NCI-H2107 treated with DMSO at 0.1 percent for 48 hours (cell line): ENCODE measurements at regions not wholly inside any gene's neighbourhood (a gene's known extent, or its start where the extent isn't known, plus 50 kb on each side); places are given as distances from the start of the nearest gene placed in this dataset.
"Not testable (repeated sequence)": the region's sequence is repeated elsewhere in the genome, so short reads cannot be mapped to it uniquely, and the experiment has no call there.

Experiments
- DNase-seq: peaks from one replicate; lab custom pipeline; 2025; ENCODE audit not compliant: unreplicated experiment; lab: John Stamatoyannopoulos, UW

DNA sequence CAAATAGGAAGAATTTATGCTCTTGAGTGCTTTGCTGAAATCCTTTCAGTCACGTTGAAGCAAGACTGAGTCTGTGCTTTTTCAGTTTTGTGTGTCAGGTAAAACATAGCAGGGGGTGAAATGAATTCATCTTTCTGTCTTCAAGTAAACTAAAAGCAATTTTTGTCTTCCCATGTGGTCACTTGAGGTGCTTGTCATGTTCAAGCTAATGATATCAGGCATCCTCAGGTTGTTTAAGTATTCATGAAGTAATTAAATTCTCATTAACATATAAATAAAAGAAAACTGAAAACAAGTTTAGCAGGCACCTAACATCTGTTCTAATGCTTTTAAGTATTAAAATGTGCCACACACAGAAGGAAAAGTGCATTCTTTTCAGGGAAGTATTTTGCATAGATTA, 2701.3 kb downstream of the PCDH9 start:
- no peak for DNase-seq

DNA sequence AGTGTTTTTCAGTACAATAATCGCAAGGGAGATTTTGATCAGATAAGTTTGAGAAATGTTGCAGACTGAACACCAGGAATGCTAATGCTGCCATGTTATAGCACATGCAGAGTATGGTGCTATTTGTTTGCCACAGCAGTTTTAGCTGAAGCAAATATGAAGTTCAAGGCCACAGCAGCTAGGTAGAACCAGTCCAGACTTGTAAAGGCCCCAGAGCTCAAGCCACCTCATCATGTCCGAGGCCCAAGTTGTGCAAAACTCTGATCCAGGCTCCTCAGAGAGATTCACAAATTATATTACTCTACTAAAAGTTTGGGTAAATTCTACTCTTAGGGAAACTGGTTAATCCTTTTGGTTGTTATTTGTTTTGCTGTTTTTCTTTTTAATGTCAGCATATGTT, 2702.6 kb downstream of the PCDH9 start:
- no peak for DNase-seq

DNA sequence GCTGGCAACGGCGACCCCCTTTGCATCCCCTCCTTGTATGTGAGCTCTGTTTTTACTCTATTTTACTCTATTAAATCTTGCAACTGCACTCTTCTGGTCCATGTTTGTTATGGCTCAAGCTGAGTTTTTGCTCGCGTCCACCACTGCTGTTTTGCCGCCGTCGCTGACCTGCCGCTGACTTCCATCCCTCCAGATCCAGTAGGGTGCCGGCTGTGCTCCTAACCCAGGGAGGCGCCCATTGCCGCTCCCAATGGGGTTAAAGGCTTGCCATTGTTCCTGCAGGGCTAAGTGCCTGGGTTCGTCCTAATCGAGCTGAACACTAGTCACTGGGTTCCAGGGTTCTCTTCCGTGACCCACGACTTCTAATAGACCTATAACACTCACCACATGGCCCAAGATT, 2704.4 kb downstream of the PCDH9 start:
- DNase-seq: no peak

- DNase-seq: no peak
Measured at GRCh38 chr13:64510747-64511146, 2719.4 kb downstream of the PCDH9 start.

GRCh38 chr13:64506246-64506645, 2723.9 kb downstream of the PCDH9 start:
- no peak for DNase-seq

GRCh38 chr13:64505336-64505910, 2724.7 kb downstream of the PCDH9 start:
- no peak for DNase-seq

DNA sequence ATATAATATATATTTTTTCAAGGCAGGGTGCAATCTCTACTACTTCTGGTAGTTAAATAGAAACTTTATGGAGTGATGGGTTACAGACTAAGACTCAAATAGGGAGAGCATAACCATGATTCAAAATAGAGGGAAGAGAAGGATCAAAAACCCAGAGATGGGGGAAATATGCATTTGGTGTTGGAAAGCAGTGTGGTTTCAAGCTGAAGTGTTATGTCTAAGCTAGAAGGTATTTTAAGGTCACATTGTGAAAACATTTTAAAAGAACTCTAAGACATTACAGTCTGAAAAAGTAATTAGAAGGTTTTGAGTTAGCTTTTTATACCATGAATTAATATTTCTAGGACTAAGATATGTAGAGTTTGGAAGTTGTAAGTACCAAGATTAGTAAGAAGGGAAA, 2741.4 kb downstream of the PCDH9 start:
- DNase-seq: no peak

- no peak for DNase-seq
Measured at GRCh38 chr13:64482373-64482772, 2747.8 kb downstream of the PCDH9 start.

GRCh38 chr13:64480672-64481071, 2749.5 kb downstream of the PCDH9 start:
- no peak for DNase-seq

DNA sequence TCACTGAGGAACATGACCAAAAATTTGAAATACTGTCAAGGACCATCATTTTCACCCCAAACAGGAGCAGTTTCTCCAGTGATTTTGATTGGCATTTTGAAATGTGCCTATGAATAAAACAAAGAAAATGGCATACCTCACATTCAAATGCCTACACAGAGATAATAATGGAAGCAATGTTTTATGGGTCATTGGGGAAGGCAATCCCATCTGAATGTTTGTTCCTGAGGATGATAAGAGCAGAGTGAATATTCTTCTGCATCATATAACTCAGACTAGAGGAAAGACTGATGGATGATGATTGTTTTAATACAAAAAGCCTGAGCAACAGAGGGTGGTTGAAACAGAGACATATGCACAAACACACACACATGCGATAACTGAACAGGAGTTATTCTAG, 2749.9 kb downstream of the PCDH9 start:
- no peak for DNase-seq

DNA sequence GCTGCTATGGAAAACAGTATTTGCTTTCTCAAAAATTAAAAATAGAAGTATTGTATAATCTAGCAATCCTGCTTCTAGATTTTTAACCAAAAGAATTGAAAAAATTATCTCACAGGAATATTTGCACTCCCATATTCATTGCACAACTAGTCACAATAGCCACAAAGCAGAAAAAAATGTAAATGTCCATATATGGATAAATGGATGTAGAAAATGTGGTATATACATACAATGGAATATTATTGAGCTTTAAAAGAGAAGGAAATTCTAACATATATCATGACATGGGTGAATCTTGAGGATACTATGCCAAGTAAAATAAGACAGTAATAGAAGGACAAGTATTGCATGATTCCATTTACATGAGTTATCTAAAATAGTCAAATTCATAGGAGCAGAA, 2753.0 kb downstream of the PCDH9 start:
- no peak for DNase-seq

DNA sequence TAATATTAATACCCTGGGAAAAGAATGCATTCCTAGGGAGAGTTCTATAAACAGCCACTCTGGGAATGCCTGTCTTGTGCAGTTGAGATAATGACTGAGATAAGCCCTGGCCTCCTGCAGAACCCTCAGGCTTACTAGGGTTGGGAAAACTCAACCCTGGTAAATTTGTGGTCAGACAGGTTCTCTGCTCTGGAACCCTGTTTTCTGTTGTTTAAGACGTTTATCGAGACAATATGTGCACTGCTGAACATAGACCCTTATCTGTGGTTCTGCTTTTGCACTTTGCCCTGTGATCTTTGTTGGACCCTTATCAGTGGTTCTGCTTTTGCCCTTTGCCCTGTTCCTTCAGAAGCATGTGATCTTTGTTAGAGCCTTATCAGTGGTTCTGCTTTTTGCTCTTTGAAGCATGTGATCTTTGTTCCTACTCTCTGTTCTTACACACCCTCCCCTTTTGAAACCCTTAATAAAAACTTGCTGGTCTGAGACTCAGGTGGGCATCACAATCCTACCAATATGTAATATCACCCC, 2754.0 kb downstream of the PCDH9 start:
- DNase-seq: not testable (repeated sequence)

DNA sequence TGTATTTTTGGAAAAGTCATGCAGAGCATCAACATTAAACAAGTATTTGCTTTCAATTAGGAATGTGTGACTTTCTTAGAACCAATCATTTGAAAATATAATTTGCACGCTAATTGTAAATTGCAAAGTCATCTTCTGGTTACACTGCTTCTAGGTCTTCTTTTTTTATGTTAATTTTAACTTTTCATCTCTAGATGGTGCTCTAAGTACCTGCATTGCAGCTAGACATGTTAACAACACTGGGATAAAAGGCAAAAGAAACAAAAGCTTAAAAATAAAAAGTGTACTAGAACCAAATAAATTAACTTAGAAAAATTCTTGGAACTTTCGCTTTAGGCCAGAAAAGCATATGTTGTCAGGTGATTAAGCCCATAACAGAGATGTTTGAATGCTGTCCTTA, 2758.2 kb downstream of the PCDH9 start:
- no peak for DNase-seq

- no peak for DNase-seq
Measured at GRCh38 chr13:64470751-64471150, 2759.4 kb downstream of the PCDH9 start.

DNA sequence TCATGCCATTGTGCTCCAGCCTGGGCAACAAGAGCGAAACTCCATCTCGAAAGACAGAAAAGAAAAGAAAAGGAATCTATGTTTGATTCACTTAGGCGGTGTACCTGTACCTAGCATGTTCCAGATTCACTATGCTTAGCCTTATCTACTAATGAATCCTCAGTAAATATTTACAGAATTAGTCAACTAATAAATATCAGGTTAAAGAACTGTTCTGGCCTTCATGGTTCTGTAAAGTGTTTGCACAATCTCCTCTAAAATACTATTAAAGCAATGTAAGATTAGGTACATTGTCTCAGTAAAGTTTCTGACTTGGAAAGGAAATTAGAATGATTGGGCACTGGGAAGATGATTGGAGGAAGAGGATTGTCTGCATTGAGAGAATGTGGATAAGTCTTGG, 2770.4 kb downstream of the PCDH9 start:
- DNase-seq: no peak

DNA sequence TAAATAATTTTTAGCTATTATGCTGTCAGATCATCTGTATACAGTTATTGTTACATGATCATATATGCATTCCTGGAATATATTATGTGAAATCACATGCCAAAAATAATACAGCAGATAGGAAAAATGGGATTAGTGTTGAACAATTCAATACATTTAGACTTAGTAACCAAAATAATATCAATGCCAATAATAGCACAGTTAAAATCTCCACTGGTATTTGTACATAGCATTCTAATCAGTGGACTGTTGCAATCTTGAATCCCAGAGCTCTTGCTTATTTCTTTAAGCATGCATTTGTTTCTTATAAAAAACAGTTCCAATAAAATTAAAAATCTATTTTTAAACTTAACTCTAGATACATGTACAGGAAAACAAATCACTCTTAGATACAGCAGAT, 2772.2 kb downstream of the PCDH9 start:
- DNase-seq: no peak

GRCh38 chr13:64455124-64455523, 2775.0 kb downstream of the PCDH9 start:
- no peak for DNase-seq

DNA sequence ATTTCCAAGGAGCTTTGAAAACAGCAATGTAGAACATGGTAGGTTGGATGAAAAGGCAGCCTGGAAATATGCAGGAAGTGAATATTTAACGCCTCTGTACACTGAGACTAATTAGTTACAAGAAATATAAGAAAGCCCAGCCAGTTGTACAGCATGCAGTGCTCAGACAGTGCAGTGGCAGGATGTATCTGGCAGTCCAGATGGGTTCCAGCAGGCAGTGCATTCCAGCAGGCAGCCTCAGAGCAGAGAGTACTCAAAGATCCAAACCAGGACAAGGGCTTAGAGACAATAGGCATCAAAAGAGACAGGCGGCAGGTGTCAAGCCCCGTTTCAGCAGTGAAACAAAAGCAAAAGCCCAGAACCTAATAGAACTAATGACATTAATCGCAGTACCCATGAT, 2776.3 kb downstream of the PCDH9 start:
- no peak for DNase-seq

- no peak for DNase-seq
Measured at GRCh38 chr13:64446372-64446771, 2783.8 kb downstream of the PCDH9 start.

DNA sequence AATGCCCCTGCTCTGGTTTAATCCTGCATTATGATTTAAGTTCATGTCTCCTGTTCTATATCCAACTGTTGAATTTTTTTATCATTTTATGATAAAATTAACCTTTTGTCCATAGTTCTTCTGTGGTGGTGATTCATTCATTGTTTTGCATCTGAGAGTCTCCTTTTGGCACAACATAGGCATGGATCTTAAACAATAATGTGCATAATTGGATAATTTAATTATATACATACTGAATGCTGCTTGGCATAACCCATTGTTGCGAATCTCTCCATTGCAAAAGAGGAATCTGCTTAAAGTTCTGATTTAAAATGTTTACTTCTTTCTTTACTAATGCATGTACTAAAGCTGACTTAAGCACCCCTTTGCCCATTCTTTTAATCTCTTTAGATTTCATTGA, 2788.4 kb downstream of the PCDH9 start:
- no peak for DNase-seq

DNA sequence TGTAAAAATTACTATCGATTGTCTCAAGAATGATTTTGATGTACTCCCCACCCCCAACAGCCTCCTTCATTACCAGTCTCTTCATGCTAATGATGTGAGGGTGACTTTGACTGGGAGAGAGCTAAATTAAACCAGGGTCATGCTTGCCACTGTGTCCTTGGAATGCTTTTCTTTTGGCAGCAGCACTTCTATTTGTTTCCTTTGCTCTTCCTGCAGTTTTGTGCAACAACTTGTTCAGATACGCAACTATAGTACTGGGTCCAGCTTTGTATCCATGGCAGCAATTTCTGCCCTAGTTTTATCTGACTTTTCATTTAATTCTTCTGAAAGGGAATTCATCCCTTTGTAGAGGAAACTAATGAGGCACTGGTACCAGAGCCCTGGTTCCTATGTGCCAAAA, 2792.1 kb downstream of the PCDH9 start:
- no peak for DNase-seq

DNA sequence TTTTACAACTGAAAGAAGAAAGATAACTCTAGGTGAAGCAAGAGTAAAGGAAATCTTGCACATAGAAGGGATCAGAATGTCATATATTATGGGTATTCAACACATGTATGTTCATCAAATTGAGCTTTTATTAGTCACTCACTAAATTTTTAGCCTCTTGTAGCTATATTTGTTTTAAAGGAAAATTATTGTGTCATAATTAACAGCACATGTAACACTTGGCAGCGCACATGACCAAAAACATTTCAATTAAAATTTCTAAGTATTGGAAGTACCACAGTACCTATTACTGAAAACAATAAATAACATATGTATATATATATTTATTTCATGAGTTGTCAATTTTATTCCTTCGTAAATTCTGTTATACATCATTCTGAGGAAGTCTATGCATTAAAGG, 2800.4 kb downstream of the PCDH9 start:
- DNase-seq: no peak

GRCh38 chr13:64428196-64428595, 2801.9 kb downstream of the PCDH9 start:
- DNase-seq: no peak

- DNase-seq: no peak
Measured at GRCh38 chr13:64423467-64423866, 2806.7 kb downstream of the PCDH9 start.
